Spleen (tissue), 7 donors: ENCODE measurements at regions not wholly inside any gene's neighbourhood (a gene's known extent, or its start where the extent isn't known, plus 50 kb on each side); places are given as distances from the start of the nearest gene placed in this dataset.

Experiments
- CTCF ChIP-seq, 11 experiments: fragments of 200-600 bp in 7 of 11; fragments of 450-650 bp in 4 of 11; sonication (generic) in 4 of 11; IDR thresholded peaks in 8 of 11; conservative IDR thresholded peaks in 3 of 11; 1 replicate in 7 of 11; 2 replicates in 4 of 11; pipeline versions ENCODE4 v1.4.0 to v1.8.0; 2016 to 2021; ENCODE audit warnings: antibody characterized with exemption in 11 of 11, inconsistent platforms in 4 of 11, mild to moderate bottlenecking in 1 of 11
- POLR2A ChIP-seq, 3 donors: fragments of 450-650 bp; IDR thresholded peaks; one replicate each; pipeline ENCODE4 v1.5.1; 2017; ENCODE audit warnings: antibody characterized with exemption in 3 of 3, mild to moderate bottlenecking in 1 of 3
- donor health status: DM: no; HTN: no; CAD: no; lungs with moderate emphysema.
- donor health status: DM: no; HTN: no; CAD: no.
- donor health status: DM: no; HTN: no; CAD: no.

DNA sequence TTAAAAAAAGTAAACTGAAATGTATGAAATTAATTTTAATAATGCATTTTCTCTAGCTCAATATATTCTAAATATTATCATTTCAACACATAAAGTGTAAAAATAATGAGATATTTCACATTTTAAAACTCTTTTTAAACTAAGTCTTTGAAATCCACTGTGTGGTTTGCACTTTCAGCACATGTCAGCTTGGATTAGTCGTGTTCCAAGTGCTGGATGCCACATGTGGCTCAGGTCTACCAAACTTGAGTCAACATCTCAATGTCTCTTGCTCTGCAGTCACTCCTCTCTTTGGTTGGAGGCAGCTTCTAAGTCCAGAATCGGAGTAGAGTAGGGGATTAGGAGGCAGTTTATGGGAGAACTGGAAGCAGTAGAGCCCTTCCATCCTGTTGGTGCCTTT, 173.7 kb upstream of the ANKRD55 start:
- no peak for TF ChIP-seq CTCF (IDR thresholded peaks at IDR 0.05 in 8 of 11, conservative IDR thresholded peaks at IDR 0.05 in 3 of 11)
- no peak for TF ChIP-seq POLR2A (IDR thresholded peaks at IDR 0.05)
